H4 (cell line): ENCODE measurements at regions not wholly inside any gene's neighbourhood (a gene's known extent, or its start where the extent isn't known, plus 50 kb on each side); places are given as distances from the start of the nearest gene placed in this dataset.
"Not testable (repeated sequence)": the region's sequence is repeated elsewhere in the genome, so short reads cannot be mapped to it uniquely, and the experiment has no call there.

ENCODE experiments used
- DNase-seq: peaks from one replicate; pipeline ENCODE4 v3.0.0-alpha.2; 2015; ENCODE audit warnings: low spot score

GRCh38 chr5:109989994-109990722 lies 300.4 kb downstream of the MAN2A1 start:
- no peak for DNase-seq

- no peak for DNase-seq
Measured at GRCh38 chr5:109990723-109991359, 301.1 kb downstream of the MAN2A1 start.

DNA sequence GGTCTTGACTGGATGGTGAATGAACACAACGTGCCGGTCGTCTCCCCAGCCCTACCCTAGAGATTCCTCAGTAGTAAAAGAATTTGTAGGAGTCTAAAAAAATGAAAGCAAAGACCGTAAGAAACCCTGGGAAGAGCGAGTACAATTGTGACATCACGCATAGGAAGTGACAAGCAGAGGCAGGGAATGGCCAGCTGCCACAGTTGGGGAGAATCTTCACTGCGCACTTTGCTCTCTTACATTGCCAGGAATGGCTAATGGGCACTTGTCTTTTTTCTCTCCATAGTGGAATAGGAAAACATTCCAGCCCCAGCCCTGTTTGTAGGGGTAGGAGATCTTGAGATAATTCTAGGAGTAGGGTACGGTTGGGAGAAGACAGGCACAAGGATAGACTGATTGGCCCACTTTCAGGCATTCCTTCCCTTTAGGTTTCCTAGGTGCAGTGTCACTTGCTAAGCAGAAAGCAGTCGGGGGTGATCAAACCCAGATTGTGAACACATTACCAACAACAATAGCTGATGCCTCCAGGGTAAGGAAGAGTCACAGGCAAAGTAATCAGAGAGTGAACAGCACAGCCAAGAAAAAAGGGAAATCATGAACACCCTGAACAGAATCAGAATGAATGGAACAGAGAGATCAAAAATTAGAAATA lies 302.7 kb downstream of the MAN2A1 start:
- no peak for DNase-seq

DNA sequence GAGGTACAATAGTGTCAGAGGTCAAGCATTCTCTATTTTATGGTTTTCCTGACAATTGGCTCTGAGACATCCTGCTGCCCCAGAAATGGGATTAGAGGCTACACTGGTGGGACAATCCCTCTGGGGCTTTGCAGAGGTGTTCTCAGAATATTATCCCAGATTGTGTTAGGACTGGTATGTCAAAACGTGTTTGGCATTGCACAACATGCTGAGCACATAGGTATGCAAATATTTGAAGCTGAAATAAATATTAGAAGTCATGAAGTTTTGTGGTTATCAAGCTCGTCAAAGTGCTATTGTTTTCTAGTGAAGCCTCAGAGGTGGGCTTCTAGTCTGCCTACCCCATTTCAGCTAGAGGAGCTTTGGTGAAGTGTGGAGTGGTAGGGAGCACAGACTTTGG lies 304.4 kb downstream of the MAN2A1 start:
- DNase-seq = no peak

DNA sequence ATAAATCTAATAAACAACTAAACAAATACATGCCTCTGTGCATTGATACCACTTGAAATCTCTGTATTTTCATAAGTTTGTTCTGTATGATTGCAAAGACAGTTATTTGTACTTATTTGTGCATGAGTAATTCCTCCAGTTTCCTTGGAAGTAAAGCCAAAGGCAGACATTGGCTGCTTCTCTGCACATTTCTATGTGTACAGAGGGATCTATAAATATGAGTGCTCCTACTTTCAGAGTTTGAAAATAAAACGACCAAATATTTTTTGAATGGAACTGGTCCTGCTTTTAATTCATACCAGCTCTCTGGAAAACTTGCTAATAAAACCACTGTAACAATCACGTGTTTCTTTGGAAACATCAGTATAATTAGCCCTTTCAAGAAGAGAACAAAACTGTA lies 306.5 kb downstream of the MAN2A1 start:
- DNase-seq = no peak

DNA sequence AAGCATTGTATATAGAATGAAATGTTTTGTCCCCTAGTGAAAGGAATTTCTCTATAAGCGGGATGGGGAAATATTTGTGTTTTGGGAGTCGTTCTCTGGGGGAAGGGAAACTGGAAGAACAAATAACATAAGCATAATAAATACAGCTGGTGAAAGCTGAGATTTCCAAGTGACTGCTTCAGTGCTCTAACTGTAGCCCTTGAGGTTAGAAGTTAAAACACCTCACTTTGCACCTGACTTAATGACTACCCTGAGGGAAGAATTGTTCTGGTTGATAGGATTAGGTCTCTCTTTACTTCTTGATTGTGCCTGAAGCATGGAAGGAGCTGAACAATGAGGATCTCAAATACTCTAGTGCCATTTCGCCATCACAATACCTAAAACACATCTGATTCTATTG lies 307.4 kb downstream of the MAN2A1 start:
- no peak for DNase-seq

- no peak for DNase-seq
Measured at GRCh38 chr5:109998208-109998607, 308.5 kb downstream of the MAN2A1 start.

GRCh38 chr5:109998726-109999125 lies 309.0 kb downstream of the MAN2A1 start:
- DNase-seq = no peak

DNA sequence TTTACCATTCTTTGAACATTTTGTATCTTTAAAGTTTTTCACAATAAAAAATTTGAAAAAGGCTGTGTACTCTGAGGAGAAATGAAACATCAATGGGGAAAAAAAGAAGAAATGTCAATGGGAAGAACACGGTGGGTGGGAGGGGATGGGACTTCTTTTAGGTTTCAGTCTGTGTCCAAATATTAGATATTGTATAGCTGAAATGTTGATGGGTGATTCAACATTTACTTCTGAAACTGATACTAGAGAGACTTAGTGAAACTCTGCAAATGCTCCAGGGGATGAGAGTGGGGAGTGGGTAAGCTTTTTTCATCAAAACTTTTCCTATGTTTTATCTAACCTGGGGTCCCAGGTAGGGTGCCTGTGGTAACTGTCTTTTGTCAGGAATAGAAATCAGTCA lies 311.9 kb downstream of the MAN2A1 start:
- no peak for DNase-seq

- DNase-seq = no peak
Measured at GRCh38 chr5:110002652-110003051, 312.9 kb downstream of the MAN2A1 start.

GRCh38 chr5:110005907-110006562 lies 316.3 kb downstream of the MAN2A1 start:
- DNase-seq = not testable (repeated sequence)

DNA sequence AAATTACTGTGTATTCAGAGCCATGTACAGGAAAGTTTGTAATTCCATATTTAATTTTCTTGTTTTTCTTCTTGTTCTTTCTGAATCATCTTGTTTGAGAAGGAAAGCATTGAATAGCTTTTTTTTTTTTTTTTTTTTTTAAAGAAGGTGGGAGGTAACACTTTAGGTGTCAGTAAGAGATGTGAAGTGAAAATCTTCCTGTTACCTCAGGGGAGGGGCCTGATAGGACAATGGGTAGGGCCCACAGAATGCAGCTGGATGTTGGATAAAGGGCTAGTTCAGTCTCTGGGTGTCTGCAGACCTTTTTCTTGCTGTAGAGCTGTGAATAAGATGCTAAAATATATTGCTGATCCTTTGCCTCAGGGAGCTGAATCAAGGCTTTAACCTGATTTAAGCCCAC lies 317.4 kb downstream of the MAN2A1 start:
- DNase-seq = no peak

- DNase-seq = no peak
Measured at GRCh38 chr5:110008131-110008530, 318.4 kb downstream of the MAN2A1 start.

DNA sequence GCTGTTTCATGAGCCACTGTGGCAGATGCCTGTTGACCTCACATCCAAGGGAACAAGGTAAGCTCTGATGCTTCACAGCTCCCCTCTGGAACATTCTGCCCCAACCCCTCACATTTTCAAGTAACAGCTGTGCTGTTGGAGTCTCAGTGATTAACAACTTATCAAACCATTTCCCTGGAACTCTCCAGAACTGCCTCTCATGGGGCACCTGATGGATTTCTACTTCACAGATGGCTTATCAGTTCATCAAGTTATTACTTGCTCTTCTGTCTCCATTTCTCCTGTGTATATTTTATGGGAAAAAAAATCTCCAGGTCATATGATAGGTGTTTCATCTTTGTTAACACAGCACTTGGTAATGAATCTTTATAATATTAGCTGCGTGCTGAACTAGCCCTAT lies 322.4 kb downstream of the MAN2A1 start:
- DNase-seq = no peak

- no peak for DNase-seq
Measured at GRCh38 chr5:110013017-110013416, 323.3 kb downstream of the MAN2A1 start.

- no peak for DNase-seq
Measured at GRCh38 chr5:110017854-110018253, 328.1 kb downstream of the MAN2A1 start.

DNA sequence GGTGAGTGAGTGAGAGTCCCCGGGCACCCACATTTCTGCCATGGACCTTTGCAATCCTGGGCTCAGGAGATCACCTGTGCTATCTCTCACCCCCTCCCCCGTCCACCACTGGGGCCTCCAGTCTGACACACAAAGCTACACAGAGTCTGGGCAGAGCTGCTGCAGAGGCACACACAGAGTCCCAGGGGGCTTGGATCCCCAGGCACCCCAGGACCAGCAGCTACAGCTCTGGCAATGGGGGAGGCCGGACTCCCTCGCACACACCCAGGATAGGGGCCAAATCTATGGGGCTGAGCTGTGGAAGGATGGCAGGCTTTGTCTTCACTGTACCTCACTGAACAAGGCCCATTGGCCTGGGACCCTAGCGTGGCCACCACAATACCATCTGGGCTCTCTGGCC lies 328.8 kb downstream of the MAN2A1 start:
- DNase-seq = no peak

DNA sequence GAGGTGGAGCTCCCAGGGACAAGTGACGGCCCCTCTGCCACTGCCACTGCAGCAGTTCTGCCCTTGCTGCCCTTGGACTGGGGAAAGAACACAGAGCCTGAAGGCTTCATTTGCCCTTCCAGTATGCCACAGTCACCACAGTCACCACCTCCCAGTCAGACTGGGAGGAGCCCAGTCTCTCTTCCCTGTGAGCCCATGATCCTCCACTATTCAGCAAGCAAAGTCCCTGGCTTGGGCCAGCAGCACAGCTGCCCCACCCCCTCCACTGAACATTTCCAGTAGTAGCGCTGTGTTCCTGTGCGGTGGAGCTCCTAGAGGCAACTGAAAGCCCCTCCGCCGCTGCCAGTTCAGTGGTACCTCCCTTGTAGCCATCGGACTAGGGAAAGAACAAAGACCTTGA lies 329.4 kb downstream of the MAN2A1 start:
- no peak for DNase-seq

GRCh38 chr5:110019780-110020179 lies 330.1 kb downstream of the MAN2A1 start:
- no peak for DNase-seq

- DNase-seq = no peak
Measured at GRCh38 chr5:110021251-110021650, 331.5 kb downstream of the MAN2A1 start.

GRCh38 chr5:110025160-110025559 lies 335.4 kb downstream of the MAN2A1 start:
- no peak for DNase-seq

DNA sequence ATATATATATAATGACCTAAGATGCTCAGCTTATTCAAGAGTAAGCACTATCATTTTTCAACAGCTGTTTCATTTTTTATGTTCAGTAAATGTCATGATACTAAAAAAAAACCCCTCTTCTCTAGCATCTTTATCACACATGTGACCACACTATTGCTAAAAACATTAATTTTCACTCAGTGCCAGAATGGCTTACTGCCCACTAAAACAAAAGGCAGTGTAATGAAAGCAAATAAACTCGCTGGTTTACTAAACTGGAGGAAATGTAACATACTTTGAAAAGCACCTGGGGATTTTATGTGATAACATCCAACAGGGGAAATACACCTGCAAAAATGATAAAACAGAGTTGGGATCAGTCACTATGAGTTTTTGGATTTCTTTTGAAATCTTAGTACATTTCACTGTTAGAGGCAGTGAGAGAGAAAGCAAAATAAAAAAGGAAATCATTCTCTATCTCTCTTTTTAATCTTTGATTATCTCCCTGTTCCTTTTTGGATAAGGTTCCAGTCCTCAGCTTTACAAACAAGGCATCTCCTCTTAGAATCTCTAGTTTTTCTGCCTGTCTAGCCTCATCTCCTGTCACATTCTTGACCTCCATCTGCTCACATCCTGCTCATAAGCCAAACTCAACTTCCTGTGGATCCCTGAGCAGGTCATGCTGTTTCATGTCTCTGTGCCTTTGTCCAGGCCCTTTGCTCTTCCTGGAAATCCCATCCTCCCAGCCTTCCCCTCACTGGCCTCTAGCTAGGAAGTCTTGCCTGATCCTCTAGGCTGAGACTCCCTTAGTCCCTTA lies 338.0 kb downstream of the MAN2A1 start:
- no peak for DNase-seq
